Transverse colon (tissue), 4 donors: ENCODE measurements at regions not wholly inside any gene's neighbourhood (a gene's known extent, or its start where the extent isn't known, plus 50 kb on each side); places are given as distances from the start of the nearest gene placed in this dataset.

Experiments
- DNase-seq: peaks from one replicate; pipeline ENCODE4 v3.0.0-alpha.2; 2019
- H3K27ac ChIP-seq, 4 donors: fragments of 200-600 bp; sonication (generic); 2 replicates each; pipeline ENCODE4 v1.5.1; 2016 to 2018; ENCODE audit warnings: inconsistent platforms in 4 of 4
- H3K27me3 ChIP-seq: fragments of 200-600 bp; sonication (generic); 2 replicates; pipeline ENCODE4 v1.5.1; 2017; ENCODE audit warnings: inconsistent platforms
- H3K36me3 ChIP-seq, 4 donors: fragments of 200-600 bp; sonication (generic); 2 replicates each; pipeline ENCODE4 v1.5.1; 2017 to 2019; ENCODE audit warnings: inconsistent platforms in 4 of 4
- H3K4me1 ChIP-seq, 4 donors: fragments of 200-600 bp; sonication (generic); 2 replicates each; pipeline ENCODE4 v1.5.1; 2017 to 2020; ENCODE audit warnings: inconsistent platforms in 4 of 4
- H3K4me3 ChIP-seq, 4 donors: fragments of 200-600 bp; sonication (generic); 1 replicate in 1 of 4; 2 replicates in 3 of 4; pipeline versions ENCODE4 v1.5.1 to v1.6.1; 2017 to 2019; ENCODE audit warnings: inconsistent platforms in 4 of 4
- H3K9me3 ChIP-seq, 2 donors: fragments of 200-600 bp; sonication (generic); 2 replicates each; pipeline ENCODE4 v1.5.1; 2017 to 2019; ENCODE audit warnings: inconsistent platforms in 2 of 2
- CTCF ChIP-seq, 5 experiments: fragments of 200-600 bp in 3 of 5; fragments of 450-650 bp in 2 of 5; sonication (generic) in 3 of 5; IDR thresholded peaks; 1 replicate in 2 of 5; 2 replicates in 3 of 5; pipeline ENCODE4 v1.5.1; 2016 to 2017; ENCODE audit warnings: antibody characterized with exemption in 5 of 5, inconsistent platforms in 3 of 5, mild to moderate bottlenecking in 2 of 5, moderate library complexity in 1 of 5
- EP300 ChIP-seq: sonication (generic); formaldehyde crosslinking; IDR thresholded peaks from one replicate; pipeline ENCODE4 v1.6.1; 2017; ENCODE audit warnings: antibody characterized with exemption, low read depth
- POLR2A ChIP-seq: fragments of 450-650 bp; IDR thresholded peaks from one replicate; pipeline ENCODE4 v1.6.1; 2016; ENCODE audit warnings: antibody characterized with exemption, mild to moderate bottlenecking, moderate library complexity
- POLR2AphosphoS5 ChIP-seq, 3 donors: sonication (generic); formaldehyde crosslinking; IDR thresholded peaks; one replicate each; pipeline ENCODE4 v1.6.1; 2016; ENCODE audit warnings: antibody characterized with exemption in 3 of 3
- WGBS, 2 donors: methylation state at CpG; one replicate each; pipeline ENCODE4 v1.1.5; 2018; ENCODE audit warnings: low coverage in 1 of 2; 5-methylcytosine and 5-hydroxymethylcytosine counted together
- in situ Hi-C, 4 donors: fragments of 200-750 bp; cut with MboI; loops; one replicate each; pipeline versions ENCODE4 v1.15.0 to v1.15.1; 2017; ENCODE audit warnings: low sequenced_read_pairs in 3 of 4, low pct_ligation_motif_present in 1 of 4, low pct_unique_long_range_greater_than_20kb in 1 of 4
- intact Hi-C: fragments of 100-400 bp; cut with DNase I; formaldehyde crosslinking; loops from one replicate; pipeline ENCODE4 v1.15.1; 2023; ENCODE audit warnings: low total_unique reads

GRCh38 chr2:151071382-151071781, 190.3 kb downstream of the RBM43 start:
- 53% methylated on average over 2 of the region's 2 CpGs; no CpG with 5 or more reads in 1 of the 2 donors for WGBS, 2 donors
- Histone ChIP-seq H3K4me1 (no peaks in the 10 kb centered on the region), H3K36me3 (no peaks in the 10 kb centered on the region), H3K27ac (no peak overlapping the region), H3K27me3 (no peaks in the 10 kb centered on the region), H3K9me3 (no peaks in the 10 kb centered on the region), H3K4me3 (no peak overlapping the region)
- no peak for DNase-seq
- TF ChIP-seq EP300 (no peak), POLR2A (no peak), CTCF (IDR thresholded peaks at IDR 0.05) (no peak), POLR2AphosphoS5 (IDR thresholded peaks at IDR 0.05) (no peak)
- intact Hi-C loops, result no loop called here
- in situ Hi-C loops, result loop anchor here in 1 of 4 donors (25.0 kb wide), 1 partner anchor 1459 kb away; no protein-coding TSS in a partner anchor

GRCh38 chr2:151070253-151070652, 191.4 kb downstream of the RBM43 start:
- H3K4me1 ChIP-seq, result no peaks in the 10 kb centered on the region
- TF ChIP-seq POLR2A, result no peak
- TF ChIP-seq CTCF (IDR thresholded peaks at IDR 0.05), result no peak
- no peak for TF ChIP-seq EP300
- TF ChIP-seq POLR2AphosphoS5 (IDR thresholded peaks at IDR 0.05), result no peak

GRCh38 chr2:151067658-151068369, 193.8 kb downstream of the RBM43 start:
- intact Hi-C loops (no loop called here), in situ Hi-C loops (loop anchor here in 1 of 4 donors (25.0 kb wide), 1 partner anchor 1456 kb away; no protein-coding TSS in a partner anchor)
- TF ChIP-seq CTCF (IDR thresholded peaks at IDR 0.05), result no peak
- no peak for TF ChIP-seq POLR2AphosphoS5 (IDR thresholded peaks at IDR 0.05)
- TF ChIP-seq EP300, result no peak
- no peak for TF ChIP-seq POLR2A
- no peaks in the 10 kb centered on the region for H3K9me3 ChIP-seq
- no peak overlapping the region for H3K4me3 ChIP-seq
- H3K27me3 ChIP-seq, result no peaks in the 10 kb centered on the region
- no peak overlapping the region for H3K27ac ChIP-seq
- no peaks in the 10 kb centered on the region for H3K36me3 ChIP-seq
- DNase-seq, result no peak
- no peaks in the 10 kb centered on the region for H3K4me1 ChIP-seq
- WGBS, 2 donors, result 47 to 59% methylated on average over 8 of the region's 8 CpGs

More at GRCh38 chr2:151070253-151070652, 191.4 kb downstream of the RBM43 start:
- Histone ChIP-seq H3K36me3 (no peaks in the 10 kb centered on the region), H3K27me3 (no peaks in the 10 kb centered on the region), H3K27ac (no peak overlapping the region), H3K4me3 (no peak overlapping the region), H3K9me3 (no peaks in the 10 kb centered on the region)
- no peak for DNase-seq
- intact Hi-C loops (no loop called here), in situ Hi-C loops (loop anchor here in 1 of 4 donors (25.0 kb wide), 1 partner anchor 1458 kb away; no protein-coding TSS in a partner anchor)
- WGBS, 2 donors, result 43 to 60% methylated on average over 1 of the region's 1 CpG

- WGBS, 2 donors, result 49 to 53% methylated on average over 3 of the region's 3 CpGs
- Histone ChIP-seq H3K27ac (no peak overlapping the region), H3K4me1 (no peaks in the 10 kb centered on the region), H3K36me3 (no peaks in the 10 kb centered on the region), H3K4me3 (no peak overlapping the region), H3K9me3 (no peaks in the 10 kb centered on the region), H3K27me3 (no peaks in the 10 kb centered on the region)
- TF ChIP-seq POLR2A (no peak), EP300 (no peak), POLR2AphosphoS5 (IDR thresholded peaks at IDR 0.05) (no peak), CTCF (IDR thresholded peaks at IDR 0.05) (no peak)
- in situ Hi-C loops, result loop anchor here in 1 of 4 donors (25.0 kb wide), 1 partner anchor 1451 kb away; no protein-coding TSS in a partner anchor
- DNase-seq, result no peak
- intact Hi-C loops, result no loop called here
These were observed 198.4 kb downstream of the RBM43 start for GRCh38 chr2:151063271-151063670.
